ENCODE measurements at regions not wholly inside any gene's neighbourhood (a gene's known extent, or its start where the extent isn't known, plus 50 kb on each side); places are given as distances from the start of the nearest gene placed in this dataset.
A peak's percentile ranks its signal among the peaks of the same experiment; 100 is the strongest.
"Not testable (repeated sequence)": the region's sequence is repeated elsewhere in the genome, so short reads cannot be mapped to it uniquely, and the experiment has no call there.

DNA sequence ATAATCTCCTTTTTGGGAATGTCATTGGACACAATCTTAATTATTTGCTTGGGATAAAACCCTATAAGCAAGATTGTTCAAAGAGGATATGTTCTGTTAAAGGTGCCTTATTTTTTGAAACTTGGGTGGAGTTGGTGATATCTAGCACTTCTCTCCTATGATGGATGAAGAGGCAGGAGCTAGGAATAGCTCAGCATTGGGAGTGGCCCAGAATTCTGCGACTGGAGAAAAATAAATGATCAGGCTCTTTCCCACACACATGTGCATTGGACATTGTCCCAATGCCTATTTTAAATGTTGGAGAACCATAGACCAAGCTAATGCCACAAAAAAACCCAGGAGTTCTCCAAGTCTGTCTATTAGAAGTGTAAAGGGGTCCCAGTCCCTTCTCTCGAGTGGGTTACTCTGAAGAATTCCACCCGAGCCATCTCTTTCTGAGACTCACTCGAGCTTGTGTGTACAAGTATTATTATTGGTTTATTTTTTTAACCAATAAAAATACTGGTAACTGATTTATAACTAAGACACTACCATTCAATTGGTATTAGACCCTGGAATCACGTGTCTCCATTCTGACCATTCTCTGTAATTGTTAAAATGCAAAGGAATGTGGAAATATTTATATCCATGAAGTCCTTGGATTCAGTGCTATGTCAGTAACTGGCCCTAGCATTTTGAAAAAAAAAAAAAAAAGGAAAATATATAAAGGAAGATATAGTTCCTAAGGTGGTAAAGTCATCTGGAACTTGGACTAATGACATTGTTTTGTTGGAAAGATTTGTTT is 437.5 kb upstream of the TMEM132C start:
- intact Hi-C loops (cut with micrococcal nuclease), result no loop called here
- no peak for ATAC-seq
- DNase-seq, result no peak

DNA sequence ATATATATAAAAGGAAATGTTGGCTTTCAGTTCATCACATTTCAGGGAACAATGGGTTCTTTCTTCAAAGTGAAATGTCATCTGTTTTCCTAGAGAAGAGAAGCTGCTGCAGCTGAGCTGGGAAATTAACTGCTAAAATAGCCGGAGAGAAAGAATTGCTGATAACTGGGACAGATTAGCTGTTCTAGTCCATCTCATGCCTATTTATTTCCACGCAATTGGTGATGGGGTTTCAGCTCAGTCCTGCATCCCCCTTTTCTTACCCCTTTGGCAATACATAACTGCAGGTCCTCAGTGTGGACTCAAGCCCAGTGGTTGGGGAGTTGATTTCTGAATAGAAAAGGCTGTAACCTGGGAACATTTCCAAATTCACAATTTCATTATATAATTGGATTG is 436.9 kb upstream of the TMEM132C start:
- intact Hi-C loops (cut with micrococcal nuclease), result no loop called here
- DNase-seq (no peak), ATAC-seq (peak; percentile 34)

- no peak for ATAC-seq
- no peak for DNase-seq
- intact Hi-C loops (cut with micrococcal nuclease), result no loop called here
Observed at GRCh38 chr12:127830730-127831129, 436.2 kb upstream of the TMEM132C start.

GRCh38 chr12:127832172-127832571 is 434.8 kb upstream of the TMEM132C start:
- ATAC-seq (no peak), DNase-seq (no peak)
- intact Hi-C loops (cut with micrococcal nuclease), result no loop called here

GRCh38 chr12:127836802-127837201 is 430.2 kb upstream of the TMEM132C start:
- intact Hi-C loops (cut with micrococcal nuclease); DNase-seq; ATAC-seq: not testable (repeated sequence)

DNA sequence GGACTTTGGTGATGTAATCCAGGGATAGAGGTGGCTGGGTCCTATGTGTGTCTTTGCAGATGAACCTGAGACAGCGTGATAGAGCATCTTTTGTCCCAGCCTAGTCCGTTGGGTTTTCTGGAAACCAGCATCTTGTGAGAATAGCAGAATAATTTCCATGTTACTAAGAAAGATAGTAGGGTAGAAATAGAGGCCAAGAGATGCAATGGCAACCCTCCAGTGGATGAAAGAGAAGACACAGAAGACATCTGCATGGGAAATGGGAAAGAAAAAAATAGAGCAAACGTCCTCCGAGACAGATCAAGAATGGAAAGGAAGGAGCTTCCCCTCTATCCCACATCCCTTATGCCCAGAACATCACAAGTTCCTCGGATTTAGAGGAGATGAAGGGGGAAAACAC is 409.3 kb upstream of the TMEM132C start:
- intact Hi-C loops (cut with micrococcal nuclease), result no loop called here
- no peak for ATAC-seq
- DNase-seq, result no peak

- ATAC-seq, result no peak
- intact Hi-C loops (cut with micrococcal nuclease), result no loop called here
- no peak for DNase-seq
Observed at GRCh38 chr12:127860536-127860935, 406.4 kb upstream of the TMEM132C start.

- no peak for DNase-seq
- ATAC-seq, result no peak
- intact Hi-C loops (cut with micrococcal nuclease), result no loop called here
Observed at GRCh38 chr12:127861406-127861805, 405.6 kb upstream of the TMEM132C start.

DNA sequence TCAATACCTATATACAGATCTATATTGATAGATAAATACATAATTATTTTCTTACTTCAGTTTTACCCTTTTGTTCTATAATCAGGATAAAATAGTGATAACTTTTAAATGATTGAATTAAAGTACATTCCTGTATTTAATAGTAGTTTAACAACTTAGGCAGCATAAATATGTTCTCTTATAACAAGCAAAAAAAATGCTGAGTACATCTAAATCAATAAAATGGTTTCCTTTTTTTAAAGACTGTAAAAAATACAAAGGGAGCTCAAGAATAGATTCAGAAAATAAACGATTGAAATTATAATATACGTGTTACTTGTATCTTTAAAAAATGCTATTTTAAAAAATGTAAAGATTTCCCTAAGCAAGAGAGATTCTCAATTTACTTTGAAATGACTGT is 393.7 kb upstream of the TMEM132C start:
- DNase-seq (no peak), ATAC-seq (no peak)
- intact Hi-C loops (cut with micrococcal nuclease), result no loop called here

GRCh38 chr12:127881371-127882140 is 385.4 kb upstream of the TMEM132C start:
- DNase-seq, result no peak
- intact Hi-C loops (cut with micrococcal nuclease), result no loop called here
- no peak for ATAC-seq

- ATAC-seq (no peak), DNase-seq (no peak)
- intact Hi-C loops (cut with micrococcal nuclease), result no loop called here
Observed at GRCh38 chr12:127883013-127883412, 384.0 kb upstream of the TMEM132C start.

GRCh38 chr12:127885954-127886750 is 380.8 kb upstream of the TMEM132C start:
- no peak for DNase-seq
- intact Hi-C loops (cut with micrococcal nuclease), result no loop called here
- ATAC-seq, result no peak

DNA sequence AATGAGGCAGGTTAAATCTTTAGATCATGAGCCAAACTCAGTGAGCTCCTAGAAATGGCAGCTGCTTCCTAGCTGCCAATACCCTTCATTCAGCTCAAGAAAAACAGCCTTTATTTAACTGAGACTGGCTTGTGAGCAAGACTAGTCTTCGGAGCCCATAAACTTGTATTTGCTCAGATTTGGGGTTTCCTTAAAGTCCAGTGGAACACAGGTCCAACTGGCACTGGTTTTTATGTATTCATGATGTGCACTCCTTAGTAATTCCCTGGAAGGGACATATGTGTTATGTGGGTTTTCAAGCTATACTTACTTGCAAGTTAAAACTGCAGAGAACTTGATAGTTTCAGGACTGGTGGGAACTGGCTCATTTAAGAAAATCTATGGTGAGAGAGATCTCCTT is 380.1 kb upstream of the TMEM132C start:
- intact Hi-C loops (cut with micrococcal nuclease), result no loop called here
- DNase-seq, result no peak
- no peak for ATAC-seq

DNA sequence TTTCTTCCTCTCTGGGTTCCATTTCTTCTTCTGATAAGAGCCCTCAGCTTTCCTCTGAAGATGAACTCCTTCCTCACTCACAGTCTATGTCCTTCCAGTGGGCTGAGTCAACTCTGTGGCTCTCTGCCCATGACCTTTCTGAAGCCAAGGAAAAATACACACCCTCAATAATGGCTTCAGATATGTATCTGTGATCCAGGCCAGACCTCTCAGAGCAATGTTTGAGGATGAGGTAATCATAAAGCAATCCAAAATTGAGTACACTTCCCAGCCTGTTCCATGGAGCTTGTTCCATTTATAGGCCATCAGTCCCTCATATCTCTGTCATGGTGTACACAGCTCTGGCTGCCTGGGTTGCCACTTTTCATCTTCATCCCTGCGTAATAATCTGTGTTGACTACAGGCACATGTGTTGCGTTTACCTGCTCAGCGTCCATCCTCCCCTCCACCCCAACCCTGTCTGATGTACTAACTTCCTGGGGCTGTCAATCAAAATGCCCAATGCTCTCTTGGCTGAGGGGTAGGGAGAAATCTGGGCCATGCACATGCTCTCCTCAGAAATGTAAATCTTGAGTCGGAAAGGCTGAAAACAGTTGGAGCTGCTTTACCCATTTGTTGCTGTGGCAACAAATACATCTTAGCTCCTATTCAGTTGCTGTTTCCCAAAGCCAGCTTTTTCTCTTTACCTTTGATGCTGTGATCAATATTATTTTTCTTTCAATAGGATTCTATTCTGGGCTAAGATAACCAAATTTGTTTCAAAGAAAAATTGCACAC is 377.8 kb upstream of the TMEM132C start:
- ATAC-seq, result peak; percentile 95
- intact Hi-C loops (cut with micrococcal nuclease), result no loop called here
- DNase-seq, result no peak

DNA sequence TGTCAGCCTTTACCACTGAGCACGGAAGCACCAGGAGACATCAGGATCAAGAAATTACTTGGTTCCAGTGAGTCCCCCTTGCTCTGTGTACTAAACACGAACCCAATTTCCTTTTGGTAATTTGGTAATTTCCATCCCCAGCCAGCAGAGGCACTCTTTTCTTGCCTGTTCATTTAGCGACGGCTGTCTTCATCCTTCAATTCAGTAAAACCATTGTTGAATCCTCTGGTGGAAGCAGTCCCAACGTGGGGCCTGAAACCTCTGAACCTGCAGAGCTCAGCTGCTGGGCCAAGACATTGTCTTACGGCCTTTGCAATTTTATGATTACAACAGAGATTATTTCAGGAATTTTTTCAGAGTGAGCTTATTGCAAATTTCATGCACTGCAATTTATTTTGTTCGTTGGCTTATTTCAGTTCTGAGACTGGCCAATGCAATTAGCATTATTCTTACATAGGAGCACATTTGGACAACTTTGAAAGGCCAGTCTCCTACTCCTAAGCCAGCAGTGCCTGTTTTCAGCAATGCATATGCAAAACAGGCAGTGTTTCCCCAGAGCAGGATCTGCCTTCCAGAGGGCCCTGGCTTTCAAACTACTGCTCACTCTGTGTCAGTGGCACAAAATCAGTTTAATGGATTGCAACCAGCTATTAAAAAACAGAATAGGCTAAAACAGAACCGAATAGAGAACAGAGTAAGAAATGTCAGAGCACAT is 372.9 kb upstream of the TMEM132C start:
- DNase-seq (no peak), ATAC-seq (no peak)
- intact Hi-C loops (cut with micrococcal nuclease), result no loop called here

DNA sequence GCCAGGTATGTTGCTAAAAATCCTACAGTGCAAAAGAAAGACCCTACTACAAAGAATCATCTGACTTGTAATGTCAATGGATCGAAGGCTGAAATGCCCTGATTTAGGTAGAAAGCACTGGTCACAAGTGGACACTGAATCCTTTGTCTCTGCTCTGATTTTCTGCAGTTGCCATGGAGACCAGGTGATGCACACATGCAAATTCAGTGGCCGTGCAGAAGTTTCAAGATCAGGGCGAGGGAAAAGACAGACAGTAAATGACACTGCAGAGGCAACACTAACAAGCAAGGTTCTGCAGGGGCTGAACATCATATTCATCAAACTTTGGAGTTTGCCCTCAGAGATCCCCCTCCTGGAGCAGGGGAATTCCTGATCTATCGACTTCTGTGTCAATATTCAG is 370.3 kb upstream of the TMEM132C start:
- DNase-seq, result no peak
- intact Hi-C loops (cut with micrococcal nuclease), result no loop called here
- ATAC-seq, result no peak

- ATAC-seq, result no peak
- intact Hi-C loops (cut with micrococcal nuclease), result no loop called here
Observed at GRCh38 chr12:127898616-127899015, 368.4 kb upstream of the TMEM132C start.

GRCh38 chr12:127899971-127900370 is 367.0 kb upstream of the TMEM132C start:
- DNase-seq, result no peak
- intact Hi-C loops (cut with micrococcal nuclease), result no loop called here
- no peak for ATAC-seq

More at GRCh38 chr12:127898616-127899015, 368.4 kb upstream of the TMEM132C start:
- DNase-seq, result no peak

DNA sequence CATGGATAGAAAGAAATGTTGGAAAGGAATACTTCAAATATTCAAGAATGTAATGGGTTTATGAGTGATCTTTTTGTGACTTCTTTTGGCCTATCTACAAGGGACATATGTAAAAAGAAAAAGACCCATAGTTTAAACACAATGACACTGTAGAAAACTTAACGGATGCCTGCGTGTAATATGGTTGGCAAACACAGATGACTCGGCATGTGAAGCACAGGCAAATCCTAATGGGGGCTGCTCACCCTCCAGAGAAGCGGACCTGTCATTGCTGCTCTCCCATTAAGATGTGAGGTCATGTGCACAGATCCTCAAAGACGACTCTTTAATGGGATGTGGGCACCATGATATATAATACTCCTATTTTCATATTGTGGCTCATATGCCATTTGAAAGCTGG is 366.6 kb upstream of the TMEM132C start:
- DNase-seq (no peak), ATAC-seq (no peak)
- intact Hi-C loops (cut with micrococcal nuclease), result no loop called here
